ENCODE measurements at regions not wholly inside any gene's neighbourhood (a gene's known extent, or its start where the extent isn't known, plus 50 kb on each side); places are given as distances from the start of the nearest gene placed in this dataset.

GRCh38 chr7:12031638-12032037, 179.5 kb upstream of the TMEM106B start:
- no peaks in the 10 kb centered on the region for H3K27me3 Mint-ChIP-seq (ENCODE audit: low read depth)
- Histone ChIP-seq H3K79me1 (ENCODE audit: insufficient read depth, low read depth, low read length, poor library complexity, severe bottlenecking) (no peaks in the 10 kb centered on the region), H2BK120ac (ENCODE audit: low read depth, low read length, poor library complexity, severe bottlenecking) (no peak overlapping the region), H4K8ac (replicated peaks; ENCODE audit: insufficient read length, low read depth, low read length) (no peak overlapping the region), H3K23ac (ENCODE audit: insufficient read length, low read depth, low read length) (no peak overlapping the region), H2BK12ac (ENCODE audit: insufficient read length, low read depth, low read length) (no peak overlapping the region), H2BK20ac (ENCODE audit: low read depth, low read length, poor library complexity, severe bottlenecking) (no peak overlapping the region), H2BK5ac (ENCODE audit: insufficient read length, low read length) (no peak overlapping the region), H3K14ac (ENCODE audit: insufficient read depth, low read length) (no peak overlapping the region), H3K27me3 (ENCODE audit: insufficient read depth, low read length) (no peaks in the 10 kb centered on the region), H3K4me2 (ENCODE audit: insufficient read depth, insufficient read length, low read length) (no peak overlapping the region), H3K9ac (ENCODE audit: extremely low read depth, insufficient read length, low read length) (no peak overlapping the region), H4K20me1 (ENCODE audit: control insufficient read depth, insufficient read depth, insufficient read length) (no peaks in the 10 kb centered on the region), H3K79me2 (ENCODE audit: insufficient read depth, low read length) (no peaks in the 10 kb centered on the region), H3K27ac (ENCODE audit: insufficient read length, low read depth, low read length) (no peak overlapping the region), H3K9me3 (ENCODE audit: control insufficient read depth, low read depth, low read length) (no peaks in the 10 kb centered on the region), H4K5ac (ENCODE audit: insufficient read length, low read depth, low read length) (no peak overlapping the region), H3K23me2 (ENCODE audit: insufficient read length, low read depth, low read length, poor library complexity, severe bottlenecking) (no peaks in the 10 kb centered on the region), H4K91ac (ENCODE audit: insufficient read length, low read depth, low read length) (no peak overlapping the region), H2AK5ac (ENCODE audit: insufficient read length, low read length) (no peak overlapping the region), H2BK15ac (ENCODE audit: low read depth, low read length) (no peak overlapping the region), H3K18ac (ENCODE audit: insufficient read length, low read depth, low read length) (no peak overlapping the region), H2AFZ (ENCODE audit: low read length) (no peak overlapping the region), H3K56ac (ENCODE audit: insufficient read length, low read depth, low read length) (no peak overlapping the region), H3K4ac (ENCODE audit: low read depth, low read length) (no peak overlapping the region), H3T11ph (ENCODE audit: low read length) (no peak overlapping the region), H3K4me1 (ENCODE audit: insufficient read depth, low read length) (no peaks in the 10 kb centered on the region)
- no peaks in the 10 kb centered on the region for H3K36me3 Mint-ChIP-seq (ENCODE audit: insufficient read depth in 1 of 3, low read depth in 3 of 3)
- H3K9me3 Mint-ChIP-seq = no peaks in the 10 kb centered on the region
- H3K4me1 Mint-ChIP-seq = peaks cover 14 to 22% of the 10 kb centered on the region in 2 experiments
- H3K27ac Mint-ChIP-seq = peak overlapping the region in 2 of 3 experiments; percentile 3 to 74; a peak in 2 of 7 replicates
- no peak overlapping the region; a peak in 1 of 5 replicates for H3K4me3 Mint-ChIP-seq
- TF ChIP-seq CTCF (conservative IDR thresholded peaks at IDR 0.05) = no peak
- peak; percentile 27 for DNase-seq

Measured in H9 (cell line).